GM10266 (cell line): ENCODE measurements at regions not wholly inside any gene's neighbourhood (a gene's known extent, or its start where the extent isn't known, plus 50 kb on each side); places are given as distances from the start of the nearest gene placed in this dataset.

Experiments used
- DNase-seq: peaks from one replicate; pipeline ENCODE4 v3.0.0; 2012; ENCODE audit errors: extremely low spot score
- TF ChIP-seq, protein P1 (sequence below): IDR thresholded peaks from 2 replicates; pipeline ENCODE4 v1.5.1; 2012; ENCODE audit warnings: mild to moderate bottlenecking, low read depth; ENCODE audit not compliant: control insufficient read depth, insufficient read depth; ENCODE audit errors: missing control alignments

GRCh38 chr20:7689151-7689550 is 251.1 kb downstream of the HAO1 start:
- DNase-seq: no peak
- TF ChIP-seq, protein P1, sequence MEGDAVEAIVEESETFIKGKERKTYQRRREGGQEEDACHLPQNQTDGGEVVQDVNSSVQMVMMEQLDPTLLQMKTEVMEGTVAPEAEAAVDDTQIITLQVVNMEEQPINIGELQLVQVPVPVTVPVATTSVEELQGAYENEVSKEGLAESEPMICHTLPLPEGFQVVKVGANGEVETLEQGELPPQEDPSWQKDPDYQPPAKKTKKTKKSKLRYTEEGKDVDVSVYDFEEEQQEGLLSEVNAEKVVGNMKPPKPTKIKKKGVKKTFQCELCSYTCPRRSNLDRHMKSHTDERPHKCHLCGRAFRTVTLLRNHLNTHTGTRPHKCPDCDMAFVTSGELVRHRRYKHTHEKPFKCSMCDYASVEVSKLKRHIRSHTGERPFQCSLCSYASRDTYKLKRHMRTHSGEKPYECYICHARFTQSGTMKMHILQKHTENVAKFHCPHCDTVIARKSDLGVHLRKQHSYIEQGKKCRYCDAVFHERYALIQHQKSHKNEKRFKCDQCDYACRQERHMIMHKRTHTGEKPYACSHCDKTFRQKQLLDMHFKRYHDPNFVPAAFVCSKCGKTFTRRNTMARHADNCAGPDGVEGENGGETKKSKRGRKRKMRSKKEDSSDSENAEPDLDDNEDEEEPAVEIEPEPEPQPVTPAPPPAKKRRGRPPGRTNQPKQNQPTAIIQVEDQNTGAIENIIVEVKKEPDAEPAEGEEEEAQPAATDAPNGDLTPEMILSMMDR: no peak

DNA sequence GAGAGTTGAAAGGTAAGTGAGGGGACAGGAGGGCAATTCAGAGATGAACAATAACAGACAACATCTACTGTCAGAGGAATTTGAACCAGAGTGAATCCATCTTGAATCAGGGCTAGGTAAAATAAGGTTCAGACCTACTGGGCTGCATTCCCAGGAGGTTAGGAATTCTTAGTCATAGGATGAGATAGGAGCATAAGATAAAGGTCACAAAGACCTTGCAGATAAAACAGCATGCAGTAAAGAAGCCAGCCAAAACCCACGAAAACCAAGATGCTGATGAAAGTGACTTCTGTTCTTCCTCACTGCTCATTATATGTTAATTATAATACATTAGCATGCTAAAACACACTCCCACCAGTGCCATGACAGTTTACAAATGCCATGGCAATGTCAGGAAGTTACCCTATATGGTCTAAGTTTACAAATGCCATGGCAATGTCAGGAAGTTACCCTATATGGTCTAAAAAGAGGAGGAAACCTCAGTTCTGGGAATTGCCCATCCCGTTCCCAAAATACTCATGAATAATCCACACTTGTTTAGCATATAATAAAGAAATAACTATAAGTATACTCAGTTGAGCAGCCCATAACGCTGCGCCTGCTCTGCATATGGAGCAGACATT is 248.5 kb downstream of the HAO1 start:
- DNase-seq: no peak
- TF ChIP-seq, protein P1: no peak

- no peak for DNase-seq
These were observed 247.8 kb downstream of the HAO1 start for GRCh38 chr20:7692478-7692877.

GRCh38 chr20:7693761-7694160 is 246.5 kb downstream of the HAO1 start:
- TF ChIP-seq, protein P1: no peak
- no peak for DNase-seq

More at GRCh38 chr20:7692478-7692877, 247.8 kb downstream of the HAO1 start:
- TF ChIP-seq, protein P1: no peak

- no peak for DNase-seq
- TF ChIP-seq, protein P1: no peak
These were observed 245.2 kb downstream of the HAO1 start for GRCh38 chr20:7695051-7695495.

- DNase-seq: no peak
- TF ChIP-seq, protein P1: no peak
These were observed 244.6 kb downstream of the HAO1 start for GRCh38 chr20:7695635-7696034.

DNA sequence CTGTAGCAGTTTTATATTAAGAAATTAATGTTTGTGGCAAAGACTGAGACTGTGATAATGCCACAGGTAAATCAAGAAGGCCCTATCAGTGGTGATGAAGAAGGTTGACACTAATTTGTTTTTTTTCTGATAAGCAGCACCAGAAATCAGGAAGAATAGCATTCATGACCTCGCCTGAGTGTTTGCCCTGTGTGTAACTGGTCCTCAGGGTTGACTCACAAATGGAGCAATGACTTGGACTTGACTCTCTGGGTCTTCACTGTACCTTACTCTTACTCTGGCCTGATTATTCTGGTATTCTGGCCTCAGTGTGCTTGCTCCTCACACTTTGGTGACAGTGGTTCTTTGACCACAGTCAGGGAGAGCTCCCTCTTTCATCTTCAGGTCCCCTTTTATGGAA is 243.9 kb downstream of the HAO1 start:
- no peak for DNase-seq
- TF ChIP-seq, protein P1: no peak
